ENCODE measurements at regions not wholly inside any gene's neighbourhood (a gene's known extent, or its start where the extent isn't known, plus 50 kb on each side); places are given as distances from the start of the nearest gene placed in this dataset.

GRCh38 chr5:159784993-159785392, 131.3 kb upstream of the ADRA1B start:
- Histone ChIP-seq H3K4me1 (ENCODE audit: control insufficient read depth, insufficient read depth, low read length) (no peaks in the 10 kb centered on the region), H3K36me3 (ENCODE audit: control insufficient read depth in 2 of 2, insufficient read depth in 2 of 2, low read length in 1 of 2) (no peaks in the 10 kb centered on the region), H2AFZ (ENCODE audit: control insufficient read depth, low read depth, low read length) (no peak overlapping the region), H3K27ac (ENCODE audit: control insufficient read depth, insufficient read depth) (no peak overlapping the region), H3K9me3 (replicated peaks; ENCODE audit: control insufficient read depth, insufficient read depth, low read length) (no peaks in the 10 kb centered on the region), H3K79me2 (ENCODE audit: control insufficient read depth, insufficient read depth, low read length) (no peaks in the 10 kb centered on the region), H3K4me3 (no peak overlapping the region), H4K20me1 (ENCODE audit: control insufficient read depth, insufficient read depth) (no peaks in the 10 kb centered on the region; the same call in 1 of the 2 replicates), H3K9ac (ENCODE audit: control insufficient read depth, insufficient read depth, low read length) (no peak overlapping the region), H3K27me3 (replicated peaks in 1 of 2; ENCODE audit: control insufficient read depth in 2 of 2, insufficient read depth in 2 of 2, low read length in 1 of 2) (peaks cover 0 to 1% of the 10 kb centered on the region in 2 experiments; a peak in 2 of 4 replicates), H3K4me2 (ENCODE audit: control insufficient read depth, insufficient read depth) (no peak overlapping the region)
- intact Hi-C loops (cut with micrococcal nuclease; ENCODE audit: unreplicated experiment) (no loop called here), in situ Hi-C loops (cut with MboI) (no loop called here)
- ChIA-PET SMC1A (ENCODE audit: uncharacterized antibody, unreplicated experiment) (no interaction called here), POLR2A (interaction anchor here (0.6 kb wide), 1 partner anchor 1084 kb away, joined by 3 read pairs; no protein-coding TSS in a partner anchor), RAD21 (ENCODE audit: unreplicated experiment) (no interaction called here), CTCF (interaction anchor here (0.7 kb wide), 1 partner anchor 309 kb away, joined by 4 read pairs; no protein-coding TSS in a partner anchor)
- no peak for TF ChIP-seq TAF1 (IDR thresholded peaks at IDR 0.05; ENCODE audit: borderline replicate concordance, low read depth, low read length)
- no peak for TF ChIP-seq MAX (IDR thresholded peaks at IDR 0.05; ENCODE audit: low read depth, low read length)
- no peak for TF ChIP-seq RELB (IDR thresholded peaks at IDR 0.05; ENCODE audit: low read depth)
- FAIRE-seq (no peak), DNase-seq (ENCODE audit: low read depth, low spot score) (no peak), ATAC-seq (no peak)
- BruUV-seq (replicated peaks), result no TSS peak

- SMC1A ChIA-PET (ENCODE audit: uncharacterized antibody, unreplicated experiment), result no interaction called here
- no TSS peak for BruUV-seq (replicated peaks)
- no peak for DNase-seq (ENCODE audit: low read depth, low spot score)
- WGBS (ENCODE audit: insufficient coverage, insufficient replicate concordance, low lambda C conversion rate, missing lambda C conversion rate), result 44% methylated on average over 3 of the region's 3 CpGs
- Histone ChIP-seq H4K20me1 (ENCODE audit: control insufficient read depth, insufficient read depth) (no peaks in the 10 kb centered on the region; the same call in 1 of the 2 replicates), H3K27ac (ENCODE audit: control insufficient read depth, insufficient read depth) (no peak overlapping the region), H3K9me3 (replicated peaks; ENCODE audit: control insufficient read depth, insufficient read depth, low read length) (no peaks in the 10 kb centered on the region), H3K9ac (ENCODE audit: control insufficient read depth, insufficient read depth, low read length) (no peak overlapping the region), H3K4me3 (no peak overlapping the region), H3K36me3 (ENCODE audit: control insufficient read depth in 2 of 2, insufficient read depth in 2 of 2, low read length in 1 of 2) (no peaks in the 10 kb centered on the region), H3K79me2 (ENCODE audit: control insufficient read depth, insufficient read depth, low read length) (no peaks in the 10 kb centered on the region), H3K4me1 (ENCODE audit: control insufficient read depth, insufficient read depth, low read length) (no peaks in the 10 kb centered on the region), H2AFZ (ENCODE audit: control insufficient read depth, low read depth, low read length) (no peak overlapping the region), H3K4me2 (ENCODE audit: control insufficient read depth, insufficient read depth) (no peak overlapping the region), H3K27me3 (replicated peaks in 1 of 2; ENCODE audit: control insufficient read depth in 2 of 2, insufficient read depth in 2 of 2, low read length in 1 of 2) (peaks cover 0 to 1% of the 10 kb centered on the region in 2 experiments; a peak in 2 of 4 replicates)
- RAD21 ChIA-PET (ENCODE audit: unreplicated experiment), result no interaction called here
- ATAC-seq, result no peak
- POLR2A ChIA-PET, result no interaction called here
- in situ Hi-C loops (cut with MboI), result no loop called here
- FAIRE-seq, result no peak
- CTCF ChIA-PET, result no interaction called here
- intact Hi-C loops (cut with micrococcal nuclease; ENCODE audit: unreplicated experiment), result no loop called here
- TF ChIP-seq MYB (IDR thresholded peaks at IDR 0.05; ENCODE audit: borderline replicate concordance, low read depth, low read length) (no peak), PRDM15 (CRISPR knock-in tag; IDR thresholded peaks at IDR 0.05) (no peak), ZBTB33 (IDR thresholded peaks at IDR 0.05) (no peak), TCF12 (IDR thresholded peaks at IDR 0.05; ENCODE audit: low read depth, low read length) (no peak), CBX3 (IDR thresholded peaks at IDR 0.05; ENCODE audit: borderline replicate concordance, low read depth) (no peak), SRF (IDR thresholded peaks at IDR 0.05; ENCODE audit: low read depth in 2 of 2, low read length in 2 of 2) (no peak), WRNIP1 (IDR thresholded peaks at IDR 0.05; ENCODE audit: borderline replicate concordance, low read depth, low read length) (no peak)
These were observed 130.6 kb upstream of the ADRA1B start for GRCh38 chr5:159785656-159786055.

Measured in GM12878 (cell line).